Small intestine (tissue), 7 donors: ENCODE measurements at regions not wholly inside any gene's neighbourhood (a gene's known extent, or its start where the extent isn't known, plus 50 kb on each side); places are given as distances from the start of the nearest gene placed in this dataset.

Experiments used
- DNase-seq, 2 donors: peaks; one replicate each; pipeline versions ENCODE4 v3.0.0 to v3.0.0-alpha.2; 2013
- FAIRE-seq: peaks from 2 replicates; lab custom pipeline; 2012; peaks lifted over from hg19 to GRCh38; lab: Jason Lieb, UNC
- H3K27ac ChIP-seq, 3 donors: one replicate each; pipeline ENCODE4 v1.5.1; 2013; ENCODE audit warnings: low read length in 2 of 3, mild to moderate bottlenecking in 2 of 3, control low read depth in 1 of 3, inconsistent platforms in 1 of 3, low read depth in 1 of 3, moderate library complexity in 1 of 3
- H3K27me3 ChIP-seq, 3 donors: one replicate each; pipeline ENCODE4 v1.6.1; 2013; ENCODE audit warnings: low read length in 3 of 3, inconsistent platforms in 1 of 3; ENCODE audit not compliant: control insufficient read depth in 3 of 3, insufficient read depth in 3 of 3
- H3K36me3 ChIP-seq, 3 donors: one replicate each; pipeline ENCODE4 v1.6.1; 2013; ENCODE audit warnings: low read length in 3 of 3, inconsistent platforms in 1 of 3, low read depth in 1 of 3, mild to moderate bottlenecking in 1 of 3, moderate library complexity in 1 of 3; ENCODE audit not compliant: control insufficient read depth in 3 of 3, insufficient read depth in 2 of 3
- H3K4me1 ChIP-seq, 3 donors: one replicate each; pipeline ENCODE4 v1.6.1; 2013; ENCODE audit warnings: low read length in 2 of 3, inconsistent platforms in 1 of 3, low read depth in 1 of 3, mild to moderate bottlenecking in 1 of 3, moderate library complexity in 1 of 3; ENCODE audit not compliant: control insufficient read depth in 3 of 3, insufficient read depth in 2 of 3
- H3K4me3 ChIP-seq, 3 donors: one replicate each; pipeline ENCODE4 v1.5.1; 2013; ENCODE audit warnings: low read length in 3 of 3, control low read depth in 1 of 3, inconsistent platforms in 1 of 3, low read depth in 1 of 3, mild to moderate bottlenecking in 1 of 3, moderate library complexity in 1 of 3
- H3K9me3 ChIP-seq, 2 donors: one replicate each; pipeline ENCODE4 v1.6.1; 2013; ENCODE audit warnings: low read depth in 1 of 2, low read length in 1 of 2; ENCODE audit not compliant: control insufficient read depth in 2 of 2, insufficient read depth in 1 of 2
- WGBS, 3 donors: extraction: QIAGEN DNeasy Blood & Tissue Kit; methylation state at CpG; one replicate each; pipeline ENCODE4 v1.1.7; 2013; 5-methylcytosine and 5-hydroxymethylcytosine counted together
- donor health status: healthy with polysubstance abuse.
- donor health status: control.
- donor health status: control.
- donor health status: Bipolar disorder and iron deficiency.
- donor health status: healthy.

- Histone ChIP-seq H3K4me1 (no peaks in the 10 kb centered on the region), H3K27ac (no peak overlapping the region), H3K27me3 (no peaks in the 10 kb centered on the region), H3K36me3 (no peaks in the 10 kb centered on the region), H3K4me3 (no peak overlapping the region), H3K9me3 (no peaks in the 10 kb centered on the region)
- 48 to 69% (median 67%) methylated on average over 2 of the region's 2 CpGs for WGBS, 3 donors
- FAIRE-seq, result no peak
- DNase-seq, result no peak
Observed at GRCh38 chr5:167112556-167112955, 1178.9 kb upstream of the WWC1 start.

DNA sequence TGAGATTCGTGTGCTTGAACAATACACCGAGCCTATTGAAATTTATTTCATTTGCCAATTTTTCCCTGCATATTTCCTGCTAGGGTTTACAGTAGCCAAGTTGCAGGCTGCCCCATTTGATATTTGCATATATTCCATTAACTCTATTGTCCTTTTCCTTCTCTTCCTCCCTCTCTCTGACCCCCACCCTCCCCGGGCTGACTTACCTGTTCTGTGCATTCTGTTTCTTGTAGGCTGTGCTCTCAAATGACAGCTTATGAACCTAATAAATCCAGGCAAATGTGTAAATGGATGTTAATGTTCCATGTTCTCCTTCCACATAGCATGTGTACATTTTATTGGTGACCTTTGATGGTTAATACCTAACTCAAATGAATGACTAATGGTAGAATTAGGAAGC is 1169.2 kb upstream of the WWC1 start:
- FAIRE-seq, result no peak
- Histone ChIP-seq H3K27ac (no peak overlapping the region), H3K4me3 (no peak overlapping the region), H3K27me3 (no peaks in the 10 kb centered on the region), H3K9me3 (no peaks in the 10 kb centered on the region), H3K4me1 (no peaks in the 10 kb centered on the region), H3K36me3 (no peaks in the 10 kb centered on the region)
- no peak for DNase-seq
- 81 to 91% (median 82%) methylated on average over 3 of the region's 3 CpGs for WGBS, 3 donors

GRCh38 chr5:167123126-167123525 is 1168.3 kb upstream of the WWC1 start:
- Histone ChIP-seq H3K9me3 (no peaks in the 10 kb centered on the region), H3K4me3 (no peak overlapping the region), H3K27ac (no peak overlapping the region), H3K4me1 (no peaks in the 10 kb centered on the region), H3K36me3 (no peaks in the 10 kb centered on the region), H3K27me3 (no peaks in the 10 kb centered on the region)
- WGBS, 3 donors, result 78 to 86% (median 85%) methylated on average over 7 of the region's 7 CpGs
- DNase-seq (no peak), FAIRE-seq (no peak)

DNA sequence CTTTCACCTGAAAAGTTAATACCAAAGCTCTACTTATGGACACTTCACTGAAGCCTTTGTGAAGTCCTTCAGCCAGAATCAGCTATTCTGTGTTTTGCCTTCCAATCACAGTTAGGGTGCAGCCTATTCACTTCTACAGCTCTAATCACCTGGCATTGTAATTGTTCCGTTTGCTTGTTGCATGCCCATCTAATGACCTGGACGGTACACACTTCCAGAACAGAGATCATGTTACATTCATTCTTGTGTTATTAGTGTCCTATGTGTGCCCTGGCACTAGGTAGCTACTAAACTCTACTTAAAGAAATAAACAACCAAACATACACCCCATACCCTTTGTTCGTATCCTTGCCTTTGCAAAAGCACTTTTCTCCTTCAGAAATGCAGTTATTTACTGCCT is 1162.9 kb upstream of the WWC1 start:
- DNase-seq, result no peak
- no peaks in the 10 kb centered on the region for H3K36me3 ChIP-seq
- no peaks in the 10 kb centered on the region for H3K4me1 ChIP-seq
- 54 to 76% (median 68%) methylated on average over 3 of the region's 3 CpGs for WGBS, 3 donors
- no peak for FAIRE-seq
- H3K9me3 ChIP-seq, result peaks cover 0 to 2% of the 10 kb centered on the region in 2 donors
- H3K27ac ChIP-seq, result no peak overlapping the region
- H3K4me3 ChIP-seq, result no peak overlapping the region
- H3K27me3 ChIP-seq, result no peaks in the 10 kb centered on the region

GRCh38 chr5:167140548-167141291 is 1150.7 kb upstream of the WWC1 start:
- no peak for FAIRE-seq

DNA sequence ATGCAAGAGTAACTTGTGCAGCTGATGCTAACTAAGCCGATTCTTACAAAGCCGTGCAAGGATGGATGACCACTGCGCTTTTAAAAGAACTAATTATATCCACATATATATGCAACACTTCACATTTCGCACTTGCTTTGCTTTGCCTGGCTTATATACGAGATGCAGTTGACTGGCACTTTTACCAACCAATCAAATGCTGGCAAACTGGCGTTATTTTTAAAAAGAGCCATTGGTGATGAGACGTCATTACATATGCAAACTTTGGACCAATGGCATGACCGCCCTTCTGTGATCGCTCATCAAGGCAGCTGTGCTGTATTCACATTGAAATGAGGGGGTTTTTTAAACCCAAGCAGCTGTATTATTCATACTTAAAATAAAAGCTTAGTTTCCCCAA is 1147.7 kb upstream of the WWC1 start:
- Histone ChIP-seq H3K27me3 (no peaks in the 10 kb centered on the region), H3K4me3 (no peak overlapping the region), H3K36me3 (no peaks in the 10 kb centered on the region), H3K27ac (no peak overlapping the region), H3K4me1 (no peaks in the 10 kb centered on the region), H3K9me3 (no peaks in the 10 kb centered on the region)
- DNase-seq, result no peak
- WGBS, 3 donors, result 88 to 93% (median 92%) methylated on average over 9 of the region's 9 CpGs
- FAIRE-seq, result no peak

More at GRCh38 chr5:167140548-167141291, 1150.7 kb upstream of the WWC1 start:
- WGBS, 3 donors, result 73 to 83% (median 76%) methylated on average over 8 of the region's 8 CpGs
- Histone ChIP-seq H3K36me3 (no peaks in the 10 kb centered on the region), H3K4me1 (no peaks in the 10 kb centered on the region), H3K9me3 (no peaks in the 10 kb centered on the region), H3K27me3 (no peaks in the 10 kb centered on the region), H3K27ac (no peak overlapping the region), H3K4me3 (no peak overlapping the region)
- no peak for DNase-seq

- H3K4me1 ChIP-seq, result no peaks in the 10 kb centered on the region
- H3K27me3 ChIP-seq, result no peaks in the 10 kb centered on the region
- 44 to 77% (median 55%) methylated on average over 7 of the region's 7 CpGs for WGBS, 3 donors
- no peak for DNase-seq
- no peak overlapping the region for H3K4me3 ChIP-seq
- H3K27ac ChIP-seq, result no peak overlapping the region
- no peaks in the 10 kb centered on the region for H3K9me3 ChIP-seq
- H3K36me3 ChIP-seq, result no peaks in the 10 kb centered on the region
- FAIRE-seq, result no peak
Observed at GRCh38 chr5:167145841-167146240, 1145.6 kb upstream of the WWC1 start.

- WGBS, 3 donors, result 56 to 67% (median 62%) methylated on average over 3 of the region's 3 CpGs
- DNase-seq, result no peak
- no peak overlapping the region for H3K4me3 ChIP-seq
- H3K4me1 ChIP-seq, result no peaks in the 10 kb centered on the region
- no peak for FAIRE-seq
- no peaks in the 10 kb centered on the region for H3K36me3 ChIP-seq
- no peaks in the 10 kb centered on the region for H3K9me3 ChIP-seq
- H3K27ac ChIP-seq, result no peak overlapping the region
- no peaks in the 10 kb centered on the region for H3K27me3 ChIP-seq
Observed at GRCh38 chr5:167147879-167148278, 1143.6 kb upstream of the WWC1 start.

DNA sequence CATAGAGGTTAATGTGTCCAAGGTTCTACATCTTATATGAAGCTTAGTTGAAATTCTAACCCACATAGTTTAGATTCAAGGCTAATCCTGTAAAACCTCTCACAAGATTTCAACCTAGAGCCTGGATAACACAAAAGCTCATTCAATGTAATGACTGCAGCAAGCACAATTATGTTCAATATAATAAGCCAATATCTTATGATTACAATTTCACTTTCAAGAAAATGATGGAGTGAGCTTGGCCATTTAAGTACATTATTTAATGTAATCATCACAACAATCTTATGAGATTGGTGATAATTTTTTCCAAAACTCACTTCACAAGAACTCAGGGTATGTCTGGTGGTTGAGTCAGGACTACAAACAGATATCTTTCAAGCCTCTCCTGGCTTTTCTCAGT is 1140.8 kb upstream of the WWC1 start:
- H3K27me3 ChIP-seq, result no peaks in the 10 kb centered on the region
- DNase-seq (no peak), FAIRE-seq (no peak)
- H3K36me3 ChIP-seq, result no peaks in the 10 kb centered on the region
- H3K4me3 ChIP-seq, result no peak overlapping the region
- no peaks in the 10 kb centered on the region for H3K4me1 ChIP-seq
- H3K27ac ChIP-seq, result no peak overlapping the region
- H3K9me3 ChIP-seq, result no peaks in the 10 kb centered on the region
